ENCODE measurements at regions not wholly inside any gene's neighbourhood (a gene's known extent, or its start where the extent isn't known, plus 50 kb on each side); places are given as distances from the start of the nearest gene placed in this dataset.

GRCh38 chr1:90862782-90863181 lies 145.7 kb upstream of the BARHL2 start:
- TF ChIP-seq CTCF (IDR thresholded peaks at IDR 0.05) (no peak), EP300 (IDR thresholded peaks at IDR 0.05) (no peak)

Measured in tibial nerve (tissue), 4 donors.